GM18511 (cell line): ENCODE measurements at regions not wholly inside any gene's neighbourhood (a gene's known extent, or its start where the extent isn't known, plus 50 kb on each side); places are given as distances from the start of the nearest gene placed in this dataset.
"Not testable (repeated sequence)": the region's sequence is repeated elsewhere in the genome, so short reads cannot be mapped to it uniquely, and the experiment has no call there.

Experiments used
- ATAC-seq: cut with Tn5 transposase; IDR thresholded peaks from one replicate; pipeline ENCODE4 v1.9.1; 2021; ENCODE audit warnings: mild to moderate bottlenecking, moderate library complexity; ENCODE audit not compliant: unreplicated experiment

GRCh38 chr4:49322610-49323572 lies 336.8 kb downstream of the CWH43 start:
- ATAC-seq: not testable (repeated sequence)

- ATAC-seq: not testable (repeated sequence)
Measured at GRCh38 chr4:49323573-49323940, 337.5 kb downstream of the CWH43 start.
